Breast epithelium (tissue), 4 donors: ENCODE measurements at regions not wholly inside any gene's neighbourhood (a gene's known extent, or its start where the extent isn't known, plus 50 kb on each side); places are given as distances from the start of the nearest gene placed in this dataset.

Source experiments
- DNase-seq, 2 donors: peaks; one replicate each; pipeline ENCODE4 v3.0.0-alpha.2; 2019; ENCODE audit warnings: low spot score in 2 of 2
- H3K27ac ChIP-seq, 2 donors: fragments of 200-600 bp; sonication (generic) in 1 of 2; one replicate each; pipeline ENCODE4 v1.5.1; 2016 to 2019; ENCODE audit warnings: mild to moderate bottlenecking in 1 of 2
- H3K27me3 ChIP-seq, 2 donors: fragments of 200-600 bp; sonication (generic) in 1 of 2; one replicate each; pipeline versions ENCODE4 v1.5.1 to v1.6.0; 2017 to 2019; ENCODE audit warnings: control low read depth in 1 of 2, mild to moderate bottlenecking in 1 of 2
- H3K36me3 ChIP-seq: fragments of 200-600 bp; one replicate; pipeline ENCODE4 v1.5.1; 2019
- H3K4me1 ChIP-seq, 2 donors: fragments of 200-600 bp; sonication (generic); one replicate each; pipeline ENCODE4 v1.5.1; 2016 to 2019; ENCODE audit warnings: control low read depth in 1 of 2
- H3K4me3 ChIP-seq, 3 donors: fragments of 200-600 bp; sonication (generic); 1 replicate in 2 of 3; 2 replicates in 1 of 3; pipeline ENCODE4 v1.5.1; 2016 to 2019; ENCODE audit warnings: mild to moderate bottlenecking in 3 of 3, moderate library complexity in 2 of 3
- H3K9me3 ChIP-seq, 2 donors: fragments of 200-600 bp; sonication (generic) in 1 of 2; one replicate each; pipeline ENCODE4 v1.5.1; 2016 to 2019; ENCODE audit warnings: control low read depth in 1 of 2
- CTCF ChIP-seq, 3 donors: fragments of 450-650 bp; IDR thresholded peaks; one replicate each; pipeline ENCODE4 v1.5.1; 2016 to 2017; ENCODE audit warnings: antibody characterized with exemption in 3 of 3, mild to moderate bottlenecking in 3 of 3, moderate library complexity in 3 of 3
- POLR2A ChIP-seq: fragments of 450-650 bp; IDR thresholded peaks from one replicate; pipeline ENCODE4 v1.6.1; 2016; ENCODE audit warnings: antibody characterized with exemption, mild to moderate bottlenecking, moderate library complexity
- POLR2AphosphoS5 ChIP-seq, 3 donors: sonication (generic); formaldehyde crosslinking; IDR thresholded peaks; one replicate each; pipeline ENCODE4 v1.6.1; 2017; ENCODE audit warnings: antibody characterized with exemption in 3 of 3
- intact Hi-C: fragments of 100-400 bp; cut with DNase I; formaldehyde crosslinking; loops from one replicate; pipeline ENCODE4 v1.15.1; 2023; ENCODE audit warnings: low total_unique reads

- H3K4me1 ChIP-seq, result no peaks in the 10 kb centered on the region
- no peaks in the 10 kb centered on the region for H3K36me3 ChIP-seq
- TF ChIP-seq POLR2AphosphoS5 (IDR thresholded peaks at IDR 0.05) (no peak), CTCF (IDR thresholded peaks at IDR 0.05) (no peak), POLR2A (no peak)
- H3K27me3 ChIP-seq, result no peaks in the 10 kb centered on the region
- H3K27ac ChIP-seq, result no peak overlapping the region
- no peaks in the 10 kb centered on the region for H3K9me3 ChIP-seq
- H3K4me3 ChIP-seq, result no peak overlapping the region
- intact Hi-C loops, result no loop called here
- DNase-seq, result no peak
These were observed 184.4 kb downstream of the SIPA1L2 start for GRCh38 chr1:232445361-232446106.

- Histone ChIP-seq H3K9me3 (no peaks in the 10 kb centered on the region), H3K36me3 (no peaks in the 10 kb centered on the region), H3K27me3 (no peaks in the 10 kb centered on the region), H3K27ac (no peak overlapping the region), H3K4me1 (no peaks in the 10 kb centered on the region), H3K4me3 (no peak overlapping the region)
- no peak for DNase-seq
- TF ChIP-seq POLR2A (no peak), CTCF (IDR thresholded peaks at IDR 0.05) (no peak), POLR2AphosphoS5 (IDR thresholded peaks at IDR 0.05) (no peak)
- intact Hi-C loops, result no loop called here
These were observed 186.6 kb downstream of the SIPA1L2 start for GRCh38 chr1:232443372-232443771.

GRCh38 chr1:232441036-232441411 is 188.9 kb downstream of the SIPA1L2 start:
- intact Hi-C loops, result no loop called here
- TF ChIP-seq CTCF (IDR thresholded peaks at IDR 0.05) (no peak), POLR2AphosphoS5 (IDR thresholded peaks at IDR 0.05) (no peak), POLR2A (no peak)
- no peak overlapping the region for H3K27ac ChIP-seq

GRCh38 chr1:232440325-232441035 is 189.5 kb downstream of the SIPA1L2 start:
- no peak for DNase-seq
- Histone ChIP-seq H3K4me1 (no peaks in the 10 kb centered on the region), H3K9me3 (no peaks in the 10 kb centered on the region), H3K36me3 (no peaks in the 10 kb centered on the region), H3K4me3 (no peak overlapping the region), H3K27me3 (no peaks in the 10 kb centered on the region), H3K27ac (no peak overlapping the region)
- intact Hi-C loops, result no loop called here
- no peak for TF ChIP-seq POLR2AphosphoS5 (IDR thresholded peaks at IDR 0.05)

More at GRCh38 chr1:232441036-232441411, 188.9 kb downstream of the SIPA1L2 start:
- H3K36me3 ChIP-seq, result no peaks in the 10 kb centered on the region
- H3K4me1 ChIP-seq, result no peaks in the 10 kb centered on the region
- no peaks in the 10 kb centered on the region for H3K27me3 ChIP-seq
- DNase-seq, result no peak
- no peaks in the 10 kb centered on the region for H3K9me3 ChIP-seq
- H3K4me3 ChIP-seq, result no peak overlapping the region

GRCh38 chr1:232439011-232439410 is 190.9 kb downstream of the SIPA1L2 start:
- no peak overlapping the region for H3K4me3 ChIP-seq
- intact Hi-C loops, result no loop called here
- no peak overlapping the region for H3K27ac ChIP-seq
- H3K9me3 ChIP-seq, result no peaks in the 10 kb centered on the region
- no peaks in the 10 kb centered on the region for H3K36me3 ChIP-seq
- DNase-seq, result no peak
- TF ChIP-seq POLR2AphosphoS5 (IDR thresholded peaks at IDR 0.05), result no peak
- no peak for TF ChIP-seq POLR2A
- no peak for TF ChIP-seq CTCF (IDR thresholded peaks at IDR 0.05)
- no peaks in the 10 kb centered on the region for H3K4me1 ChIP-seq
- H3K27me3 ChIP-seq, result no peaks in the 10 kb centered on the region
